Prostate gland (tissue), 2 donors: ENCODE measurements at regions not wholly inside any gene's neighbourhood (a gene's known extent, or its start where the extent isn't known, plus 50 kb on each side); places are given as distances from the start of the nearest gene placed in this dataset.

Experiments
- POLR2A ChIP-seq: fragments of 450-650 bp; IDR thresholded peaks from one replicate; pipeline ENCODE4 v1.6.1; 2016; ENCODE audit warnings: antibody characterized with exemption, mild to moderate bottlenecking
- POLR2AphosphoS5 ChIP-seq: sonication (generic); formaldehyde crosslinking; IDR thresholded peaks from one replicate; pipeline ENCODE4 v1.6.1; 2017; ENCODE audit warnings: antibody characterized with exemption
- TF ChIP-seq, protein P1 (sequence below), 4 experiments: fragments of 200-600 bp in 2 of 4; fragments of 450-650 bp in 2 of 4; sonication (generic) in 2 of 4; IDR thresholded peaks; 1 replicate in 3 of 4; 2 replicates in 1 of 4; pipeline ENCODE4 v1.5.1; 2016 to 2019; ENCODE audit warnings: antibody characterized with exemption in 4 of 4, mild to moderate bottlenecking in 2 of 4, moderate library complexity in 2 of 4

- TF ChIP-seq, protein P1, sequence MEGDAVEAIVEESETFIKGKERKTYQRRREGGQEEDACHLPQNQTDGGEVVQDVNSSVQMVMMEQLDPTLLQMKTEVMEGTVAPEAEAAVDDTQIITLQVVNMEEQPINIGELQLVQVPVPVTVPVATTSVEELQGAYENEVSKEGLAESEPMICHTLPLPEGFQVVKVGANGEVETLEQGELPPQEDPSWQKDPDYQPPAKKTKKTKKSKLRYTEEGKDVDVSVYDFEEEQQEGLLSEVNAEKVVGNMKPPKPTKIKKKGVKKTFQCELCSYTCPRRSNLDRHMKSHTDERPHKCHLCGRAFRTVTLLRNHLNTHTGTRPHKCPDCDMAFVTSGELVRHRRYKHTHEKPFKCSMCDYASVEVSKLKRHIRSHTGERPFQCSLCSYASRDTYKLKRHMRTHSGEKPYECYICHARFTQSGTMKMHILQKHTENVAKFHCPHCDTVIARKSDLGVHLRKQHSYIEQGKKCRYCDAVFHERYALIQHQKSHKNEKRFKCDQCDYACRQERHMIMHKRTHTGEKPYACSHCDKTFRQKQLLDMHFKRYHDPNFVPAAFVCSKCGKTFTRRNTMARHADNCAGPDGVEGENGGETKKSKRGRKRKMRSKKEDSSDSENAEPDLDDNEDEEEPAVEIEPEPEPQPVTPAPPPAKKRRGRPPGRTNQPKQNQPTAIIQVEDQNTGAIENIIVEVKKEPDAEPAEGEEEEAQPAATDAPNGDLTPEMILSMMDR (IDR thresholded peaks at IDR 0.05), result no peak
- TF ChIP-seq POLR2AphosphoS5 (no peak), POLR2A (no peak)
These were observed 399.0 kb upstream of the MEF2C start for GRCh38 chr5:89281766-89282553.
